ENCODE measurements at regions not wholly inside any gene's neighbourhood (a gene's known extent, or its start where the extent isn't known, plus 50 kb on each side); places are given as distances from the start of the nearest gene placed in this dataset.

DNA sequence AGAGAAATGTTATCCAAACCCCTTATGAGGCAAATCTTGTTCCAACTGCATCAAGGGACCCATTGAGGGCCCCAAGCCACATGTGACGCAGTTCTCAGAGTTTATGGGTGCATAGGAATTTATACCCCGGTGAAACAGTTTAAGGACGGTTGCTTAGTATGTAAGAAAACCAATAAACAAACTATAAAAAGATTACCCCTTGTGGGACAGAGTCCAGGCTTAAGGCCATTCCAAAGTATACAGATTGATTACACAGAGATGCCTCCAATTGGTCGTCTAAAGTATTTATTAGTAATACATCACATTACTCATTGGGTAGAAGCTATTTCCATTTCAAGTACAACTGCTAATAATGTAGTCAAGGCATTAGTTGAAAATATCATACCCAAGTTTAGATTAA is 885.0 kb upstream of the MDGA2 start:
- no peaks in the 10 kb centered on the region for H3K36me3 ChIP-seq
- in situ Hi-C loops (cut with MboI; ENCODE audit: low pct_ligation_motif_present in 1 of 4, low pct_unique_long_range_greater_than_20kb in 1 of 4, low sequenced_read_pairs in 3 of 4) (no loop called here), intact Hi-C loops (cut with DNase I; ENCODE audit: low total_unique reads) (no loop called here)
- H3K27me3 ChIP-seq, result no peaks in the 10 kb centered on the region
- 27 to 45% methylated on average over 4 of the region's 4 CpGs for WGBS, 2 donors (ENCODE audit: low coverage in 1 of 2)
- H3K4me1 ChIP-seq, result no peaks in the 10 kb centered on the region
- no peak overlapping the region for H3K27ac ChIP-seq
- no peak for DNase-seq
- H3K4me3 ChIP-seq, result no peak overlapping the region
- TF ChIP-seq EP300 (IDR thresholded peaks at IDR 0.05; ENCODE audit: low read depth) (no peak), POLR2A (IDR thresholded peaks at IDR 0.05) (no peak), POLR2AphosphoS5 (IDR thresholded peaks at IDR 0.05) (no peak)
- TF ChIP-seq, protein P1, sequence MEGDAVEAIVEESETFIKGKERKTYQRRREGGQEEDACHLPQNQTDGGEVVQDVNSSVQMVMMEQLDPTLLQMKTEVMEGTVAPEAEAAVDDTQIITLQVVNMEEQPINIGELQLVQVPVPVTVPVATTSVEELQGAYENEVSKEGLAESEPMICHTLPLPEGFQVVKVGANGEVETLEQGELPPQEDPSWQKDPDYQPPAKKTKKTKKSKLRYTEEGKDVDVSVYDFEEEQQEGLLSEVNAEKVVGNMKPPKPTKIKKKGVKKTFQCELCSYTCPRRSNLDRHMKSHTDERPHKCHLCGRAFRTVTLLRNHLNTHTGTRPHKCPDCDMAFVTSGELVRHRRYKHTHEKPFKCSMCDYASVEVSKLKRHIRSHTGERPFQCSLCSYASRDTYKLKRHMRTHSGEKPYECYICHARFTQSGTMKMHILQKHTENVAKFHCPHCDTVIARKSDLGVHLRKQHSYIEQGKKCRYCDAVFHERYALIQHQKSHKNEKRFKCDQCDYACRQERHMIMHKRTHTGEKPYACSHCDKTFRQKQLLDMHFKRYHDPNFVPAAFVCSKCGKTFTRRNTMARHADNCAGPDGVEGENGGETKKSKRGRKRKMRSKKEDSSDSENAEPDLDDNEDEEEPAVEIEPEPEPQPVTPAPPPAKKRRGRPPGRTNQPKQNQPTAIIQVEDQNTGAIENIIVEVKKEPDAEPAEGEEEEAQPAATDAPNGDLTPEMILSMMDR (IDR thresholded peaks at IDR 0.05), result no peak
- H3K9me3 ChIP-seq, result no peaks in the 10 kb centered on the region

DNA sequence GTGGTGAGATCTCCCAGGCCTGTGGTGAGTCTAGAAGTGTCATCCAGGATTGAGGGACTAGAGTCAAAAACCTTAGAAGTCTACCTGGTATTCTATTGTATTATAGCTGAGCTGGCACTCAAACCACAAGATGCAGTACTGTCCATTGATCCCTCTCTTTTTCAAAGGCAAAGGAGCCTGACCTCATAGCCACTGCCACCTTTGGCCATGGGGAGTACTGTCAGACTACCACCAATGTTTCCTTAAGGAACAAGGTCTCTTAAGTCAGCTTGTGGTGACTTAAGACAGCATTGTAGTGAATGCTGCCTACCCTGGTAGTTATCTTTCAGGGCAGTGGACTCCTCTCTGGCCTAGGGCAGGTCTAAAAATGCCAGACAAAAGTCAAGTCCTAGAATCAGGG is 878.0 kb upstream of the MDGA2 start:
- Histone ChIP-seq H3K4me3 (no peak overlapping the region), H3K27me3 (no peaks in the 10 kb centered on the region), H3K27ac (no peak overlapping the region), H3K36me3 (no peaks in the 10 kb centered on the region), H3K9me3 (peaks cover 0 to 8% of the 10 kb centered on the region in 2 donors), H3K4me1 (no peaks in the 10 kb centered on the region)
- in situ Hi-C loops (cut with MboI; ENCODE audit: low pct_ligation_motif_present in 1 of 4, low pct_unique_long_range_greater_than_20kb in 1 of 4, low sequenced_read_pairs in 3 of 4), result no loop called here
- intact Hi-C loops (cut with DNase I; ENCODE audit: low total_unique reads), result no loop called here
- TF ChIP-seq POLR2A (IDR thresholded peaks at IDR 0.05), result no peak
- TF ChIP-seq EP300 (IDR thresholded peaks at IDR 0.05; ENCODE audit: low read depth), result no peak
- no peak for TF ChIP-seq POLR2AphosphoS5 (IDR thresholded peaks at IDR 0.05)
- TF ChIP-seq, protein P1 (IDR thresholded peaks at IDR 0.05), result no peak
- no peak for DNase-seq

DNA sequence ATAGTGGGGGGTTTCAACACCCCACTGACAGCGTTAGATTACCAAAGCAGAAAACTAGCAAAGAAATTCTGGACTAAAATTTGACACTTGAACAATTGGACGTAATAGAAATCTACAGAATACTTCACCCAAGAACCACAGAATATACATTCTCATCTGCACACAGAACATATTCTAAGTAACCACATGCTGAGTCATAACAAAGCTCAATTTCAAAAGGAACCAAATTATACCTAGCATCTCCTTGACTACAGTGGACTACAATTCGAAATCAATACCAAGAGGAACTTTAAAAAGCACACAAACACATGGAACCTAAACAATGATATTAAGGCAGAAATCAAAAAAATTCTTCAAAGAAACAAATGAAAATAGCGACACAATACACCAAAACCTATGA is 871.6 kb upstream of the MDGA2 start:
- H3K4me3 ChIP-seq, result no peak overlapping the region
- intact Hi-C loops (cut with DNase I; ENCODE audit: low total_unique reads) (no loop called here), in situ Hi-C loops (cut with MboI; ENCODE audit: low pct_ligation_motif_present in 1 of 4, low pct_unique_long_range_greater_than_20kb in 1 of 4, low sequenced_read_pairs in 3 of 4) (no loop called here)

DNA sequence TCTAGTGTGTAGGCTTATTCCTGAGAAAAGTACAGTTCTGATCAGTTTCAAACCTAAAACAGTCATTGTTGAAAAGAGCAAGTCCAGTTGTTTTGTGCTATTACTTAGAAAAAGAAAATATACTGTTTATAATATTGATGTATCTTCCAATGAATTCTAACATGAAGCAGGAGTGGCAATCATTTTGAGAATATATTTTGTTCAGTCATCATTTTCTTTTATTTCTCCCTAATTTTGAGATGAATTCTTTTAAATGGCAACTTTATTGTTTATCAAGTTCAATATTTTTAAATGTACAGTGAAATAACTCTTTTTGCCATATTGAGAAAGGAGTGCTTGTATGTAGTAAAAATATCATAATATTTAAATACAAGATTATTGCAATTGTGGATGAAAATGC is 862.2 kb upstream of the MDGA2 start:
- no peak for TF ChIP-seq POLR2AphosphoS5 (IDR thresholded peaks at IDR 0.05)
- TF ChIP-seq, protein P1 (IDR thresholded peaks at IDR 0.05), result no peak
- TF ChIP-seq EP300 (IDR thresholded peaks at IDR 0.05; ENCODE audit: low read depth), result no peak
- no peak for TF ChIP-seq POLR2A (IDR thresholded peaks at IDR 0.05)
- DNase-seq, result no peak
- Histone ChIP-seq H3K36me3 (no peaks in the 10 kb centered on the region), H3K4me1 (no peaks in the 10 kb centered on the region), H3K4me3 (no peak overlapping the region), H3K9me3 (no peaks in the 10 kb centered on the region), H3K27me3 (no peaks in the 10 kb centered on the region), H3K27ac (no peak overlapping the region)
- in situ Hi-C loops (cut with MboI; ENCODE audit: low pct_ligation_motif_present in 1 of 4, low pct_unique_long_range_greater_than_20kb in 1 of 4, low sequenced_read_pairs in 3 of 4), result no loop called here
- intact Hi-C loops (cut with DNase I; ENCODE audit: low total_unique reads), result no loop called here

More for the DNA sequence above, 871.6 kb upstream of the MDGA2 start:
- no peak for TF ChIP-seq POLR2AphosphoS5 (IDR thresholded peaks at IDR 0.05)
- TF ChIP-seq, protein P1 (IDR thresholded peaks at IDR 0.05), result no peak
- no peak for TF ChIP-seq POLR2A (IDR thresholded peaks at IDR 0.05)
- no peak for TF ChIP-seq EP300 (IDR thresholded peaks at IDR 0.05; ENCODE audit: low read depth)
- no peak for DNase-seq
- Histone ChIP-seq H3K27ac (no peak overlapping the region), H3K27me3 (no peaks in the 10 kb centered on the region), H3K36me3 (no peaks in the 10 kb centered on the region), H3K4me1 (no peaks in the 10 kb centered on the region), H3K9me3 (no peaks in the 10 kb centered on the region)
- 72% methylated on average over 4 of the region's 4 CpGs for WGBS, 2 donors (ENCODE audit: low coverage in 1 of 2)
